ENCODE measurements at regions not wholly inside any gene's neighbourhood (a gene's known extent, or its start where the extent isn't known, plus 50 kb on each side); places are given as distances from the start of the nearest gene placed in this dataset.
"Not testable (repeated sequence)": the region's sequence is repeated elsewhere in the genome, so short reads cannot be mapped to it uniquely, and the experiment has no call there.

GRCh38 chr22:45091254-45091854, 72.4 kb upstream of the NUP50 start:
- H3K4me3 Mint-ChIP-seq (ENCODE audit: low read depth, unreplicated experiment): no peak overlapping the region
- no peaks in the 10 kb centered on the region for H3K9me3 Mint-ChIP-seq (ENCODE audit: low read depth, unreplicated experiment)
- H3K27me3 Mint-ChIP-seq (ENCODE audit: unreplicated experiment): peaks cover 88% of the 10 kb centered on the region
- H3K27ac Mint-ChIP-seq (ENCODE audit: unreplicated experiment): no peak overlapping the region
- intact Hi-C loops (cut with micrococcal nuclease; ENCODE audit: unreplicated experiment): loop anchor here (10.0 kb wide), 1 partner anchor 117 kb away; no protein-coding TSS in a partner anchor
- CTCF ChIA-PET: interaction anchor here (1.3 kb wide), 1 partner anchor 68 kb away, joined by 3 read pairs; no protein-coding TSS in a partner anchor
- H3K4me1 Mint-ChIP-seq (ENCODE audit: low read depth, unreplicated experiment): no peaks in the 10 kb centered on the region
- H3K36me3 Mint-ChIP-seq (ENCODE audit: insufficient read depth, unreplicated experiment): no peaks in the 10 kb centered on the region
- TF ChIP-seq CTCF (IDR thresholded peaks at IDR 0.05; ENCODE audit: unreplicated experiment): no peak
- no peak for DNase-seq
- no TSS peak for BruUV-seq (replicated peaks)

GRCh38 chr22:45091875-45092274, 71.8 kb upstream of the NUP50 start:
- CTCF ChIA-PET: interaction anchor here (1.3 kb wide), 1 partner anchor 67 kb away, joined by 3 read pairs; no protein-coding TSS in a partner anchor
- H3K27me3 Mint-ChIP-seq (ENCODE audit: unreplicated experiment): peaks cover 89% of the 10 kb centered on the region
- not testable (repeated sequence) for H3K27ac Mint-ChIP-seq (ENCODE audit: unreplicated experiment); DNase-seq; H3K36me3 Mint-ChIP-seq (ENCODE audit: insufficient read depth, unreplicated experiment); H3K4me1 Mint-ChIP-seq (ENCODE audit: low read depth, unreplicated experiment); H3K4me3 Mint-ChIP-seq (ENCODE audit: low read depth, unreplicated experiment); H3K9me3 Mint-ChIP-seq (ENCODE audit: low read depth, unreplicated experiment); BruUV-seq (replicated peaks)
- intact Hi-C loops (cut with micrococcal nuclease; ENCODE audit: unreplicated experiment): loop anchor here (10.0 kb wide), 1 partner anchor 117 kb away; no protein-coding TSS in a partner anchor

- CTCF ChIA-PET: no interaction called here
Observed at GRCh38 chr22:45092644-45093043, 71.1 kb upstream of the NUP50 start.

GRCh38 chr22:45093609-45094008, 70.1 kb upstream of the NUP50 start:
- no peak for DNase-seq

More at GRCh38 chr22:45092644-45093043, 71.1 kb upstream of the NUP50 start:
- Mint-ChIP-seq H3K36me3 (ENCODE audit: insufficient read depth, unreplicated experiment) (no peaks in the 10 kb centered on the region), H3K4me1 (ENCODE audit: low read depth, unreplicated experiment) (no peaks in the 10 kb centered on the region), H3K9me3 (ENCODE audit: low read depth, unreplicated experiment) (no peaks in the 10 kb centered on the region), H3K27ac (ENCODE audit: unreplicated experiment) (no peak overlapping the region), H3K4me3 (ENCODE audit: low read depth, unreplicated experiment) (no peak overlapping the region), H3K27me3 (ENCODE audit: unreplicated experiment) (peaks cover 97% of the 10 kb centered on the region)
- intact Hi-C loops (cut with micrococcal nuclease; ENCODE audit: unreplicated experiment): loop anchor here (10.0 kb wide), 1 partner anchor 118 kb away; no protein-coding TSS in a partner anchor
- no TSS peak for BruUV-seq (replicated peaks)
- DNase-seq: no peak
- TF ChIP-seq CTCF (IDR thresholded peaks at IDR 0.05; ENCODE audit: unreplicated experiment): no peak

More at GRCh38 chr22:45093609-45094008, 70.1 kb upstream of the NUP50 start:
- H3K4me3 Mint-ChIP-seq (ENCODE audit: low read depth, unreplicated experiment): no peak overlapping the region
- no peaks in the 10 kb centered on the region for H3K4me1 Mint-ChIP-seq (ENCODE audit: low read depth, unreplicated experiment)
- intact Hi-C loops (cut with micrococcal nuclease; ENCODE audit: unreplicated experiment): loop anchor here (10.0 kb wide), 1 partner anchor 119 kb away; no protein-coding TSS in a partner anchor
- H3K36me3 Mint-ChIP-seq (ENCODE audit: insufficient read depth, unreplicated experiment): no peaks in the 10 kb centered on the region
- H3K27me3 Mint-ChIP-seq (ENCODE audit: unreplicated experiment): peaks cover 95% of the 10 kb centered on the region
- no peak overlapping the region for H3K27ac Mint-ChIP-seq (ENCODE audit: unreplicated experiment)
- CTCF ChIA-PET: no interaction called here
- TF ChIP-seq CTCF (IDR thresholded peaks at IDR 0.05; ENCODE audit: unreplicated experiment): no peak
- BruUV-seq (replicated peaks): no TSS peak
- no peaks in the 10 kb centered on the region for H3K9me3 Mint-ChIP-seq (ENCODE audit: low read depth, unreplicated experiment)
